Esophagus squamous epithelium (tissue), 4 donors: ENCODE measurements at regions not wholly inside any gene's neighbourhood (a gene's known extent, or its start where the extent isn't known, plus 50 kb on each side); places are given as distances from the start of the nearest gene placed in this dataset.

Source experiments
- POLR2A ChIP-seq, 4 donors: fragments of 450-650 bp; IDR thresholded peaks; one replicate each; pipeline ENCODE4 v1.6.1; 2017; ENCODE audit warnings: antibody characterized with exemption in 4 of 4, mild to moderate bottlenecking in 4 of 4, moderate library complexity in 3 of 4
- TF ChIP-seq, protein P1 (sequence below), 6 experiments: fragments of 450-650 bp in 4 of 6; fragments of 200-600 bp in 2 of 6; sonication (generic) in 2 of 6; IDR thresholded peaks; one replicate each; pipeline ENCODE4 v1.5.1; 2016 to 2019; ENCODE audit warnings: antibody characterized with exemption in 6 of 6, mild to moderate bottlenecking in 4 of 6, moderate library complexity in 4 of 6

DNA sequence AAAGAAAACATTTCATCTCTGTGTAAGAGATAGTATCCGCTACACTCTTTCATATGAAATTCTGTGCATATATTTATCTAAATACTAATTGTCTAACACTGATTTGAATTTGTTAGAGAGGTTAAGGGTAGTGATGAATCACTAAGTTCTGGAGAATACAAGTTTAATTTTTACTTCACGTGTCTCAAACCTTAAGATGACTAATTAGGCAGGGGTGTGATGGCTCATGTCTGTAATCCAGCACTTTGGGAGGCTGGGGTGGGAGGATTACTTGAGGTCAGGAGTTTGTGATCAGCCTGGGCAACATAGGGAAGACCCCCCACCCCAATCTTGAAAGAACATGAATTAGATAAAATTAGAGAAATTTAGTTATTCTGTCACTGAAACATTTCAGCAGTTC, 2241.9 kb downstream of the PCDH7 start:
- TF ChIP-seq, protein P1, sequence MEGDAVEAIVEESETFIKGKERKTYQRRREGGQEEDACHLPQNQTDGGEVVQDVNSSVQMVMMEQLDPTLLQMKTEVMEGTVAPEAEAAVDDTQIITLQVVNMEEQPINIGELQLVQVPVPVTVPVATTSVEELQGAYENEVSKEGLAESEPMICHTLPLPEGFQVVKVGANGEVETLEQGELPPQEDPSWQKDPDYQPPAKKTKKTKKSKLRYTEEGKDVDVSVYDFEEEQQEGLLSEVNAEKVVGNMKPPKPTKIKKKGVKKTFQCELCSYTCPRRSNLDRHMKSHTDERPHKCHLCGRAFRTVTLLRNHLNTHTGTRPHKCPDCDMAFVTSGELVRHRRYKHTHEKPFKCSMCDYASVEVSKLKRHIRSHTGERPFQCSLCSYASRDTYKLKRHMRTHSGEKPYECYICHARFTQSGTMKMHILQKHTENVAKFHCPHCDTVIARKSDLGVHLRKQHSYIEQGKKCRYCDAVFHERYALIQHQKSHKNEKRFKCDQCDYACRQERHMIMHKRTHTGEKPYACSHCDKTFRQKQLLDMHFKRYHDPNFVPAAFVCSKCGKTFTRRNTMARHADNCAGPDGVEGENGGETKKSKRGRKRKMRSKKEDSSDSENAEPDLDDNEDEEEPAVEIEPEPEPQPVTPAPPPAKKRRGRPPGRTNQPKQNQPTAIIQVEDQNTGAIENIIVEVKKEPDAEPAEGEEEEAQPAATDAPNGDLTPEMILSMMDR (IDR thresholded peaks at IDR 0.05): no peak
- TF ChIP-seq POLR2A (IDR thresholded peaks at IDR 0.05): no peak
